ENCODE measurements at regions not wholly inside any gene's neighbourhood (a gene's known extent, or its start where the extent isn't known, plus 50 kb on each side); places are given as distances from the start of the nearest gene placed in this dataset.
"Not testable (repeated sequence)": the region's sequence is repeated elsewhere in the genome, so short reads cannot be mapped to it uniquely, and the experiment has no call there.

- Histone ChIP-seq H3K4me3 (no peak overlapping the region), H3K36me3 (no peaks in the 10 kb centered on the region), H3K4me1 (no peaks in the 10 kb centered on the region), H3K9me3 (peaks cover 0 to 4% of the 10 kb centered on the region in 2 donors), H3K27me3 (no peaks in the 10 kb centered on the region), H3K27ac (no peak overlapping the region)
- DNase-seq (no peak), ATAC-seq (no peak)
- intact Hi-C loops (cut with DNase I), result no loop called here
- no peak for TF ChIP-seq CTCF (IDR thresholded peaks at IDR 0.05)
Observed at GRCh38 chr14:25350021-25350420, 300.1 kb upstream of the STXBP6 start.

GRCh38 chr14:25349269-25349668, 299.3 kb upstream of the STXBP6 start:
- intact Hi-C loops (cut with DNase I), result no loop called here
- Histone ChIP-seq H3K4me1 (no peaks in the 10 kb centered on the region), H3K27me3 (no peaks in the 10 kb centered on the region), H3K4me3 (no peak overlapping the region), H3K36me3 (no peaks in the 10 kb centered on the region), H3K27ac (no peak overlapping the region), H3K9me3 (peaks cover 0 to 11% of the 10 kb centered on the region in 2 donors)
- DNase-seq, result no peak
- no peak for TF ChIP-seq CTCF (IDR thresholded peaks at IDR 0.05)
- no peak for ATAC-seq

- Histone ChIP-seq H3K36me3 (no peaks in the 10 kb centered on the region), H3K27ac (no peak overlapping the region), H3K27me3 (no peaks in the 10 kb centered on the region), H3K4me1 (no peaks in the 10 kb centered on the region), H3K9me3 (peaks cover 0 to 44% of the 10 kb centered on the region in 2 donors), H3K4me3 (no peak overlapping the region)
- ATAC-seq, result no peak
- no peak for DNase-seq
- TF ChIP-seq CTCF (IDR thresholded peaks at IDR 0.05), result no peak
- intact Hi-C loops (cut with DNase I), result no loop called here
Observed at GRCh38 chr14:25340882-25341281, 290.9 kb upstream of the STXBP6 start.

DNA sequence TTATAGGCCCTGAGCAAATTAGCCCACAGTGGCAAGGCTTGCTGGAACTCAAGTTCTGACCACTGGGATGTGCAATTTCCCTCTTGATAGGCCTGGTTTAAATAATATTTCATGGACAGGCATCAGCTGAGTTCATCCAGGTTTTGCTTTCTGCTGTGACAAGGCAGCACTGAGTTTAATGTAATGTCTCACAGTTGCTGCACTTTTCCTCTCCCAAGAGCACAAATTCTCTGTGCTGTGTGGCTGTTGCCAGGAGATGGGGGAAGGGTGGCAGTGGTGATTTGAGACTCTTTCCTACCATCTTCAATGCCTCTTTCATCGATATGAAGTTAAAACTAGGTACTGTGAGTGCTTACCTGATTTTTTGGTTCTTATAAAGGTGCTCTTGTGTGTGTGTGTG, 272.8 kb upstream of the STXBP6 start:
- H3K27ac ChIP-seq, result no peak overlapping the region
- no peaks in the 10 kb centered on the region for H3K27me3 ChIP-seq
- TF ChIP-seq CTCF (IDR thresholded peaks at IDR 0.05), result no peak
- no peaks in the 10 kb centered on the region for H3K36me3 ChIP-seq
- ATAC-seq (no peak), DNase-seq (no peak)
- no peak overlapping the region for H3K4me3 ChIP-seq
- intact Hi-C loops (cut with DNase I), result no loop called here
- peaks cover 0 to 7% of the 10 kb centered on the region in 2 donors for H3K9me3 ChIP-seq
- H3K4me1 ChIP-seq, result no peaks in the 10 kb centered on the region

- intact Hi-C loops (cut with DNase I); H3K9me3 ChIP-seq; H3K36me3 ChIP-seq; H3K27me3 ChIP-seq; ATAC-seq; H3K27ac ChIP-seq; DNase-seq; H3K4me1 ChIP-seq; H3K4me3 ChIP-seq: not testable (repeated sequence)
Observed at GRCh38 chr14:25316007-25316406, 266.1 kb upstream of the STXBP6 start.

GRCh38 chr14:25308244-25308643, 258.3 kb upstream of the STXBP6 start:
- no peaks in the 10 kb centered on the region for H3K36me3 ChIP-seq
- ATAC-seq (no peak), DNase-seq (no peak)
- intact Hi-C loops (cut with DNase I), result no loop called here
- no peak overlapping the region for H3K27ac ChIP-seq
- H3K4me3 ChIP-seq, result no peak overlapping the region
- no peaks in the 10 kb centered on the region for H3K4me1 ChIP-seq
- no peaks in the 10 kb centered on the region for H3K27me3 ChIP-seq
- TF ChIP-seq CTCF (IDR thresholded peaks at IDR 0.05), result no peak
- peaks cover 0 to 3% of the 10 kb centered on the region in 2 donors for H3K9me3 ChIP-seq

Data from left lung (tissue), 4 donors.